Heart left ventricle (tissue), 16 donors: ENCODE measurements at regions not wholly inside any gene's neighbourhood (a gene's known extent, or its start where the extent isn't known, plus 50 kb on each side); places are given as distances from the start of the nearest gene placed in this dataset.
A peak's percentile ranks its signal among the peaks of the same experiment; 100 is the strongest.
"Not testable (repeated sequence)": the region's sequence is repeated elsewhere in the genome, so short reads cannot be mapped to it uniquely, and the experiment has no call there.

Experiments used
- ATAC-seq, 4 donors: fragments of 200-7000 bp; cut with Tn5 transposase; one replicate each; pipeline ENCODE4 v1.9.1; 2020 to 2022; ENCODE audit warnings: moderate library complexity in 4 of 4, mild to moderate bottlenecking in 3 of 4, moderate number of reproducible peaks in 1 of 4
- DNase-seq, 5 donors: peaks; one replicate each; pipeline ENCODE4 v3.0.0-alpha.2; 2020
- H3K27ac ChIP-seq, 12 donors: fragments of 200-600 bp; sonication (generic) in 4 of 12; one replicate each; pipeline versions ENCODE4 v1.5.0 to v1.8.0; 2016 to 2022; ENCODE audit warnings: mild to moderate bottlenecking in 2 of 12
- H3K27me3 ChIP-seq, 9 donors: fragments of 200-600 bp; sonication (generic) in 2 of 9; one replicate each; pipeline versions ENCODE4 v1.5.1 to v1.8.0; 2016 to 2022; ENCODE audit warnings: mild to moderate bottlenecking in 3 of 9
- H3K36me3 ChIP-seq, 9 donors: fragments of 200-600 bp; sonication (generic) in 2 of 9; one replicate each; pipeline versions ENCODE4 v1.5.0 to v1.8.0; 2018 to 2022; ENCODE audit warnings: mild to moderate bottlenecking in 2 of 9
- H3K4me1 ChIP-seq, 12 donors: fragments of 200-600 bp; sonication (generic) in 4 of 12; one replicate each; pipeline versions ENCODE4 v1.5.0 to v1.8.0; 2016 to 2022; ENCODE audit warnings: mild to moderate bottlenecking in 3 of 12
- H3K4me3 ChIP-seq, 12 donors: fragments of 200-600 bp; sonication (generic) in 4 of 12; one replicate each; pipeline versions ENCODE4 v1.5.0 to v1.8.0; 2017 to 2022; ENCODE audit warnings: mild to moderate bottlenecking in 9 of 12, moderate library complexity in 4 of 12
- H3K9me3 ChIP-seq, 12 donors: fragments of 200-600 bp; sonication (generic) in 4 of 12; one replicate each; pipeline versions ENCODE4 v1.5.0 to v1.8.0; 2016 to 2022; ENCODE audit warnings: mild to moderate bottlenecking in 1 of 12
- POLR2A ChIP-seq, 2 donors: fragments of 450-650 bp; IDR thresholded peaks; one replicate each; pipeline ENCODE4 v1.6.1; 2017; ENCODE audit warnings: antibody characterized with exemption in 2 of 2, mild to moderate bottlenecking in 2 of 2, moderate library complexity in 2 of 2
- WGBS, 4 donors: extraction: QIAGEN DNeasy Blood & Tissue Kit in 2 of 4; methylation state at CpG; one replicate each; pipeline versions ENCODE4 v1.1.5 to v1.1.7; 2013 to 2018; 5-methylcytosine and 5-hydroxymethylcytosine counted together
- intact Hi-C, 10 donors: fragments of 100-400 bp; cut with DNase I; formaldehyde crosslinking; loops; one replicate each; pipeline versions ENCODE4 v1.11.1 to v1.14.2; 2022
- TF ChIP-seq, protein P1 (sequence below), 12 donors: fragments of 200-600 bp; sonication (generic) in 4 of 12; IDR thresholded peaks; one replicate each; pipeline versions ENCODE4 v1.5.0 to v1.8.0; 2018 to 2022; ENCODE audit warnings: antibody characterized with exemption in 12 of 12, mild to moderate bottlenecking in 5 of 12
- donor health status: ischemic (EF 13 %, LVEDD 7.1; RV severe dilation, severe dysfunction).
- donor health status: healthy with polysubstance abuse.
- donor health status: DM: no; HTN: yes; CAD: no.
- donor health status: DM: no; HTN: no; CAD: no.
- donor health status: ischemic (EF 25% LVEDD 6.9; RV normal size, moderate dysfunction).
- donor health status: ischemic (EF 25% LVEDD 5.7; RV mildly dilated, moderate dysfunction).
- donor health status: healthy.
- donor health status: DM: yes; HTN: yes; CAD: no.
- donor health status: ischemic (EF 35%, LVEDD 5.7; RV mildly dilated, moderate dysfunction).
- donor health status: nonischemic (EF 11% LVEDD 7.7; RV severe dilation, severe dysfunction).
- donor health status: DM: yes; HTN: yes; CAD: no.
- donor health status: PGD.
- donor health status: ischemic (EF 29% LVEDD 5.4; RV normal size, mild dysfunction).
- donor health status: nonischemic (EF 23%, LVEDD 6.1; RV moderate dilation, normal function).

- ATAC-seq = no peak
- intact Hi-C loops = no loop called here
- Histone ChIP-seq H3K9me3 (peaks cover 0 to 14% (median 0%) of the 10 kb centered on the region in 12 donors), H3K4me1 (no peaks in the 10 kb centered on the region), H3K27ac (no peak overlapping the region), H3K4me3 (no peak overlapping the region), H3K36me3 (no peaks in the 10 kb centered on the region), H3K27me3 (no peaks in the 10 kb centered on the region)
- 63 to 68% (median 65%) methylated on average over 4 of the region's 4 CpGs for WGBS, 4 donors
- DNase-seq = no peak
- no peak for TF ChIP-seq POLR2A (IDR thresholded peaks at IDR 0.05)
- TF ChIP-seq, protein P1, sequence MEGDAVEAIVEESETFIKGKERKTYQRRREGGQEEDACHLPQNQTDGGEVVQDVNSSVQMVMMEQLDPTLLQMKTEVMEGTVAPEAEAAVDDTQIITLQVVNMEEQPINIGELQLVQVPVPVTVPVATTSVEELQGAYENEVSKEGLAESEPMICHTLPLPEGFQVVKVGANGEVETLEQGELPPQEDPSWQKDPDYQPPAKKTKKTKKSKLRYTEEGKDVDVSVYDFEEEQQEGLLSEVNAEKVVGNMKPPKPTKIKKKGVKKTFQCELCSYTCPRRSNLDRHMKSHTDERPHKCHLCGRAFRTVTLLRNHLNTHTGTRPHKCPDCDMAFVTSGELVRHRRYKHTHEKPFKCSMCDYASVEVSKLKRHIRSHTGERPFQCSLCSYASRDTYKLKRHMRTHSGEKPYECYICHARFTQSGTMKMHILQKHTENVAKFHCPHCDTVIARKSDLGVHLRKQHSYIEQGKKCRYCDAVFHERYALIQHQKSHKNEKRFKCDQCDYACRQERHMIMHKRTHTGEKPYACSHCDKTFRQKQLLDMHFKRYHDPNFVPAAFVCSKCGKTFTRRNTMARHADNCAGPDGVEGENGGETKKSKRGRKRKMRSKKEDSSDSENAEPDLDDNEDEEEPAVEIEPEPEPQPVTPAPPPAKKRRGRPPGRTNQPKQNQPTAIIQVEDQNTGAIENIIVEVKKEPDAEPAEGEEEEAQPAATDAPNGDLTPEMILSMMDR (IDR thresholded peaks at IDR 0.05) = no peak
Observed at GRCh38 chr20:16828666-16829305, 80.6 kb downstream of the OTOR start.

- H3K9me3 ChIP-seq, intact Hi-C loops, H3K27me3 ChIP-seq, H3K4me3 ChIP-seq, H3K27ac ChIP-seq, H3K36me3 ChIP-seq, H3K4me1 ChIP-seq, ATAC-seq, DNase-seq: not testable (repeated sequence)
Observed at GRCh38 chr20:16835690-16836089, 87.5 kb downstream of the OTOR start.

- Histone ChIP-seq H3K9me3 (no peaks in the 10 kb centered on the region), H3K27me3 (no peaks in the 10 kb centered on the region), H3K36me3 (no peaks in the 10 kb centered on the region), H3K4me1 (no peaks in the 10 kb centered on the region), H3K4me3 (no peak overlapping the region), H3K27ac (no peak overlapping the region)
- DNase-seq (no peak), ATAC-seq (no peak)
- WGBS, 4 donors = 67 to 80% (median 71%) methylated on average over 2 of the region's 2 CpGs
- TF ChIP-seq, protein P1 (IDR thresholded peaks at IDR 0.05) = no peak
- no peak for TF ChIP-seq POLR2A (IDR thresholded peaks at IDR 0.05)
- intact Hi-C loops = no loop called here
Observed at GRCh38 chr20:16842486-16843120, 94.4 kb downstream of the OTOR start.

DNA sequence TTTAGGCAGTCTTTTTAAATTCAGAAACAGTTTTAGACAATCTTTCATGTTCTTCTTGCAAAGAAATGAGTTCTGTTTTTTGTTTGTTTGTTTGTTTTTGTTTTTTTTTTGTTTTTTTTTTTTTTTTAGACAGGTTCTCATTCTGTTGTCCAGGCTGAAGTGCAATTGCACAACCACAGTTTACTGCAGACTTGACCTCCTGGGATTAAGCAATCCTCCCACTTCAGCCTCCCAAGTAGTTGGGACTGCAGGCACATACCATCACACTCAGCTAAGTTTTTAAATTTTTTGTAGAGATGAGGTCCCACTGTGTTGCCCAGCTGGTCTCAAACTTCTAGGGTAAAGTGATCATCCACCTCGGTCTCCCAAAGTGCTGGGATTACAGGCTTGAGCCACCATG lies 96.2 kb downstream of the OTOR start:
- no peaks in the 10 kb centered on the region for H3K9me3 ChIP-seq
- no peak for TF ChIP-seq POLR2A (IDR thresholded peaks at IDR 0.05)
- TF ChIP-seq, protein P1 (IDR thresholded peaks at IDR 0.05) = no peak
- intact Hi-C loops = no loop called here
- no peak for ATAC-seq
- no peaks in the 10 kb centered on the region for H3K36me3 ChIP-seq
- no peaks in the 10 kb centered on the region for H3K27me3 ChIP-seq
- no peak overlapping the region for H3K27ac ChIP-seq
- H3K4me3 ChIP-seq = no peak overlapping the region
- WGBS, 4 donors = 73 to 90% (median 81%) methylated on average over 1 of the region's 1 CpG
- no peaks in the 10 kb centered on the region for H3K4me1 ChIP-seq
- DNase-seq = no peak

DNA sequence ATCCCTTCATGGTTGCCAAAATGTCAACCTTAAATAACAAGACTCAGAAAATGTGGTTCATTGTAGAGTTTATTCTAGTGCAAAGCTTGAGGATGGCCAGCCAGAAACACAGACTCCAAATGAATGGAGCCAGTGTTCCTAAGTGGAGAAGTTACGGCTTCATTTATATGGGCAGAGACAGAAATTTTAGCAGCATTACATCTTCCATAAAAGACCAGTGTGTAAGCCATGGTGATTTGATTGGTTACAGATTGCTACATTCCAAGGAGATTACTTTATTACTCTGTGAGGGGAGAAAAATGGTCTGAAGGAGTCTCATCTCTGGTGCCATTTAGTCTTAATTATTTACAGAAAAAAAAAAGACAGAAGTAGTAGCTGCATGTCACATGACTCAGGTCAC lies 97.8 kb downstream of the OTOR start:
- no peak for TF ChIP-seq POLR2A (IDR thresholded peaks at IDR 0.05)
- TF ChIP-seq, protein P1 (IDR thresholded peaks at IDR 0.05) = no peak
- Histone ChIP-seq H3K9me3 (no peaks in the 10 kb centered on the region), H3K4me3 (no peak overlapping the region), H3K27ac (no peak overlapping the region), H3K36me3 (no peaks in the 10 kb centered on the region), H3K4me1 (no peaks in the 10 kb centered on the region), H3K27me3 (no peaks in the 10 kb centered on the region)
- intact Hi-C loops = no loop called here
- WGBS, 4 donors = 63 to 78% (median 69%) methylated on average over 1 of the region's 1 CpG
- DNase-seq = no peak
- peak in 1 of 4 donors; percentile 34 for ATAC-seq
